Endothelial cell of umbilical vein (primary cell): ENCODE measurements at regions not wholly inside any gene's neighbourhood (a gene's known extent, or its start where the extent isn't known, plus 50 kb on each side); places are given as distances from the start of the nearest gene placed in this dataset.

ENCODE experiments used
- BruUV-seq: library from RNA; stranded (reverse); fragments of 400-500 nt; replicated peaks from 2 replicates; lab custom pipeline; 2021; lab: Mats Ljungman, UMichigan
- CTCF ChIA-PET: fragments of 300-600, 350-600 bp; sonication (Branson Sonifier 250); formaldehyde crosslinking; loops from one replicate; lab custom pipeline; 2021; ENCODE audit warnings: antibody characterized with exemption, inconsistent platforms; lab: Charles Lee
- POLR2A ChIA-PET: fragments of 300-600, 350-600 bp; sonication (Branson Sonifier 250); formaldehyde crosslinking; loops from one replicate; lab custom pipeline; 2021; ENCODE audit warnings: antibody characterized with exemption, inconsistent platforms; lab: Charles Lee
- DNase-seq: peaks from one replicate; pipeline ENCODE4 v3.0.0-alpha.2; 2011; ENCODE audit warnings: low read depth, low spot score
- FAIRE-seq: peaks from 2 replicates; lab custom pipeline; 2011; peaks lifted over from hg19 to GRCh38; lab: Jason Lieb, UNC
- H2AFZ ChIP-seq: 2 replicates; pipeline ENCODE4 v1.6.0; 2012; ENCODE audit warnings: low read depth, low read length, control low read depth, inconsistent platforms
- H3K27ac ChIP-seq: 2 replicates; pipeline ENCODE4 v1.5.1; 2011; ENCODE audit warnings: low read depth, mild to moderate bottlenecking, control low read depth, low read length, moderate library complexity; ENCODE audit not compliant: insufficient read depth
- H3K27me3 ChIP-seq, 2 experiments: 2 replicates each; pipeline versions ENCODE4 v1.6.0 to v1.6.1; 2011; ENCODE audit warnings: low read length in 2 of 2, mixed read lengths in 1 of 2; ENCODE audit not compliant: control insufficient read depth in 2 of 2, insufficient read depth in 2 of 2
- H3K36me3 ChIP-seq, 2 experiments: 2 replicates in 1 of 2; 3 replicates in 1 of 2; pipeline ENCODE4 v1.5.1; 2011; ENCODE audit warnings: low read length in 2 of 2, mild to moderate bottlenecking in 1 of 2, moderate library complexity in 1 of 2; ENCODE audit not compliant: control insufficient read depth in 2 of 2, insufficient read depth in 2 of 2; ENCODE audit errors: extremely low read depth in 1 of 2
- H3K4me1 ChIP-seq: 3 replicates; pipeline ENCODE4 v1.5.1; 2011; ENCODE audit warnings: mild to moderate bottlenecking, low read length; ENCODE audit not compliant: control insufficient read depth, insufficient read depth; ENCODE audit errors: extremely low read depth
- H3K4me2 ChIP-seq: 2 replicates; pipeline ENCODE4 v1.6.1; 2011; ENCODE audit warnings: low read length, control low read depth, mixed read lengths; ENCODE audit not compliant: insufficient read depth
- H3K4me3 ChIP-seq, 3 experiments: fragments of 200-600 bp in 1 of 3; sonication (generic), shearing (Covaris generic) in 1 of 3; replicated peaks in 1 of 3; 2 replicates each; pipeline ENCODE4 v1.5.1; 2011 to 2016; ENCODE audit warnings: control low read depth in 3 of 3, low read length in 3 of 3, mild to moderate bottlenecking in 2 of 3, inconsistent platforms in 1 of 3, low read depth in 1 of 3, moderate library complexity in 1 of 3; ENCODE audit not compliant: insufficient read depth in 1 of 3
- H3K79me2 ChIP-seq: 2 replicates; pipeline ENCODE4 v1.6.0; 2012; ENCODE audit warnings: low read length, inconsistent platforms; ENCODE audit not compliant: control insufficient read depth, insufficient read depth
- H3K9ac ChIP-seq: replicated peaks from 2 replicates; pipeline ENCODE3; 2011; ENCODE audit warnings: low read length, control low read depth; ENCODE audit not compliant: insufficient read depth; ENCODE audit errors: extremely low read depth
- H3K9me1 ChIP-seq: replicated peaks from 3 replicates; pipeline ENCODE4 v1.6.0; 2011; ENCODE audit warnings: mild to moderate bottlenecking, low read length; ENCODE audit not compliant: control insufficient read depth, insufficient read depth; ENCODE audit errors: extremely low read depth
- H3K9me3 ChIP-seq: replicated peaks from 2 replicates; pipeline ENCODE4 v1.5.1; 2012; ENCODE audit warnings: low read length, inconsistent platforms; ENCODE audit not compliant: control insufficient read depth, insufficient read depth
- H4K20me1 ChIP-seq: replicated peaks from 2 replicates; pipeline ENCODE3; 2011; ENCODE audit warnings: mild to moderate bottlenecking, low read length; ENCODE audit not compliant: control insufficient read depth, insufficient read depth; ENCODE audit errors: extremely low read depth
- CTCF ChIP-seq, 2 donors: IDR thresholded peaks; 1 replicate in 1 of 2; 2 replicates in 1 of 2; pipeline ENCODE4 v1.5.1; 2011; ENCODE audit warnings: low read length in 2 of 2, mild to moderate bottlenecking in 2 of 2, moderate library complexity in 2 of 2, control low read depth in 1 of 2, inconsistent platforms in 1 of 2, low read depth in 1 of 2; ENCODE audit not compliant: insufficient read depth in 1 of 2; ENCODE audit errors: extremely low read depth in 1 of 2
- EZH2 ChIP-seq: IDR thresholded peaks from 2 replicates; pipeline ENCODE4 v1.6.1; 2012; ENCODE audit warnings: borderline replicate concordance, low read depth, mild to moderate bottlenecking, moderate library complexity, low read length, inconsistent platforms; ENCODE audit not compliant: severe bottlenecking
- FOS ChIP-seq: IDR thresholded peaks from 2 replicates; pipeline ENCODE4 v1.6.1; 2011; ENCODE audit warnings: mild to moderate bottlenecking, low read length, moderate library complexity, borderline replicate concordance; ENCODE audit not compliant: insufficient read depth
- GATA2 ChIP-seq: IDR thresholded peaks from 2 replicates; pipeline ENCODE4 v1.7.0; 2011; ENCODE audit warnings: low read depth, mild to moderate bottlenecking, moderate library complexity, mixed read lengths, low read length; ENCODE audit not compliant: insufficient read length, insufficient read depth
- JUN ChIP-seq: IDR thresholded peaks from 2 replicates; pipeline ENCODE4 v1.6.1; 2011; ENCODE audit warnings: borderline replicate concordance, low read depth; ENCODE audit not compliant: insufficient read length, insufficient read depth
- MYC ChIP-seq: IDR thresholded peaks from one replicate; pipeline ENCODE4 v1.6.1; 2011; ENCODE audit warnings: mild to moderate bottlenecking, low read depth, low read length
- dilution Hi-C: fragments of 300-500 bp; cut with MboI; formaldehyde crosslinking; loops from one replicate; pipeline ENCODE4 v1.15.0; 2019; ENCODE audit warnings: low sequenced_read_pairs; ENCODE audit not compliant: extremely low pct_ligation_motif_present
- intact Hi-C: fragments of 100-400 bp; cut with micrococcal nuclease; formaldehyde crosslinking; loops from one replicate; pipeline ENCODE4 v1.10.0; 2022
- TF ChIP-seq, protein P1 (sequence below): IDR thresholded peaks from 2 replicates; pipeline ENCODE4 v1.6.1; 2011; ENCODE audit not compliant: insufficient read depth, insufficient read length

DNA sequence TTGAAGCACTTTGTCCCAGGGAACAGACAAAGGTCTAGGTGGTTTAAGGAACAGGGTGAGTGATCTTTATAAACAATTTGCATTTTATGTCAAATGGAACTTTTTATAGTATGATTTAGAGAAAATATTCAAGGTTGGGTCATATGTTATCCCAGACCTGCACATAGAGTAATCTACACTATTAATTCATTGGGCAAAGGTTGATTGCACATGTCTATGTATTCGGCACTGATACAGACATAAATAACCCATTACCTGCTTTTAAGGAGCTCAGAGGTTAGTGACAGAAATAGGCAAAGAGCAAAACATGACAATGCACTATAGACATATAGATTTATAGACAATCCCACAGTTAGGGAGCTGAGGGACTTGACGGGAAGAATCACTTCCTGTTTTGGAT, 141.5 kb upstream of the UBASH3B start:
- BruUV-seq: no TSS peak
- no peak overlapping the region for H3K4me2 ChIP-seq
- DNase-seq (no peak), FAIRE-seq (no peak)
- no peak overlapping the region for H3K27ac ChIP-seq
- no peaks in the 10 kb centered on the region for H3K4me1 ChIP-seq
- no peaks in the 10 kb centered on the region for H3K79me2 ChIP-seq
- dilution Hi-C loops: no loop called here
- intact Hi-C loops: no loop called here
- no peak overlapping the region for H2AFZ ChIP-seq
- H4K20me1 ChIP-seq: no peaks in the 10 kb centered on the region
- TF ChIP-seq CTCF (IDR thresholded peaks at IDR 0.05; ENCODE audit: extremely low read depth in 1 of 2, insufficient read depth in 1 of 2, low read depth in 1 of 2, low read length in 2 of 2): no peak
- TF ChIP-seq JUN: no peak
- TF ChIP-seq, protein P1, sequence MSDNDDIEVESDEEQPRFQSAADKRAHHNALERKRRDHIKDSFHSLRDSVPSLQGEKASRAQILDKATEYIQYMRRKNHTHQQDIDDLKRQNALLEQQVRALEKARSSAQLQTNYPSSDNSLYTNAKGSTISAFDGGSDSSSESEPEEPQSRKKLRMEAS: no peak
- TF ChIP-seq EZH2: no peak
- no peak for TF ChIP-seq MYC
- no peak for TF ChIP-seq FOS
- no peak for TF ChIP-seq GATA2
- no peaks in the 10 kb centered on the region for H3K36me3 ChIP-seq
- no peak overlapping the region for H3K4me3 ChIP-seq
- CTCF ChIA-PET: no interaction called here
- no peak overlapping the region for H3K9ac ChIP-seq
- no peaks in the 10 kb centered on the region for H3K9me3 ChIP-seq
- POLR2A ChIA-PET: no interaction called here
- H3K27me3 ChIP-seq: no peaks in the 10 kb centered on the region
- no peaks in the 10 kb centered on the region for H3K9me1 ChIP-seq
